GM19467 (cell line): ENCODE measurements at regions not wholly inside any gene's neighbourhood (a gene's known extent, or its start where the extent isn't known, plus 50 kb on each side); places are given as distances from the start of the nearest gene placed in this dataset.

Experiments
- ATAC-seq: cut with Tn5 transposase; IDR thresholded peaks from one replicate; pipeline ENCODE4 v1.9.1; 2021; ENCODE audit warnings: mild to moderate bottlenecking, moderate library complexity; ENCODE audit not compliant: unreplicated experiment

GRCh38 chr2:207473049-207473930 is 56.5 kb upstream of the CREB1 start:
- ATAC-seq, result no peak

- no peak for ATAC-seq
Observed at GRCh38 chr2:207473931-207474235, 55.9 kb upstream of the CREB1 start.

- no peak for ATAC-seq
Observed at GRCh38 chr2:207474863-207475485, 54.8 kb upstream of the CREB1 start.

GRCh38 chr2:207475546-207475945 is 54.2 kb upstream of the CREB1 start:
- no peak for ATAC-seq

- no peak for ATAC-seq
Observed at GRCh38 chr2:207477896-207478295, 51.9 kb upstream of the CREB1 start.

GRCh38 chr2:207478572-207478971 is 51.2 kb upstream of the CREB1 start:
- no peak for ATAC-seq

GRCh38 chr2:207479198-207479785 is 50.5 kb upstream of the CREB1 start:
- ATAC-seq, result no peak
